ENCODE measurements at regions not wholly inside any gene's neighbourhood (a gene's known extent, or its start where the extent isn't known, plus 50 kb on each side); places are given as distances from the start of the nearest gene placed in this dataset.
"Not testable (repeated sequence)": the region's sequence is repeated elsewhere in the genome, so short reads cannot be mapped to it uniquely, and the experiment has no call there.

GRCh38 chr5:92271750-92272149, 888.6 kb upstream of the ARRDC3 start:
- DNase-seq (ENCODE audit: low read depth): not testable (repeated sequence)

- DNase-seq (ENCODE audit: low read depth): no peak
Measured at GRCh38 chr5:92268343-92268742, 885.2 kb upstream of the ARRDC3 start.

GRCh38 chr5:92267830-92268229, 884.7 kb upstream of the ARRDC3 start:
- no peak for DNase-seq (ENCODE audit: low read depth)

- DNase-seq (ENCODE audit: low read depth): no peak
Measured at GRCh38 chr5:92265804-92266203, 882.7 kb upstream of the ARRDC3 start.

GRCh38 chr5:92255605-92256004, 872.5 kb upstream of the ARRDC3 start:
- not testable (repeated sequence) for DNase-seq (ENCODE audit: low read depth)

GRCh38 chr5:92248518-92248917, 865.4 kb upstream of the ARRDC3 start:
- DNase-seq (ENCODE audit: low read depth): no peak

GRCh38 chr5:92242170-92242569, 859.1 kb upstream of the ARRDC3 start:
- DNase-seq (ENCODE audit: low read depth): no peak

GRCh38 chr5:92237896-92238295, 854.8 kb upstream of the ARRDC3 start:
- no peak for DNase-seq (ENCODE audit: low read depth)

GRCh38 chr5:92222449-92222848, 839.3 kb upstream of the ARRDC3 start:
- no peak for DNase-seq (ENCODE audit: low read depth)

- not testable (repeated sequence) for DNase-seq (ENCODE audit: low read depth)
Measured at GRCh38 chr5:92216852-92217251, 833.7 kb upstream of the ARRDC3 start.

GRCh38 chr5:92215116-92215515, 832.0 kb upstream of the ARRDC3 start:
- no peak for DNase-seq (ENCODE audit: low read depth)

- no peak for DNase-seq (ENCODE audit: low read depth)
Measured at GRCh38 chr5:92208265-92208664, 825.1 kb upstream of the ARRDC3 start.

GRCh38 chr5:92207151-92207550, 824.0 kb upstream of the ARRDC3 start:
- DNase-seq (ENCODE audit: low read depth): no peak

GRCh38 chr5:92206681-92207080, 823.6 kb upstream of the ARRDC3 start:
- DNase-seq (ENCODE audit: low read depth): no peak

- not testable (repeated sequence) for DNase-seq (ENCODE audit: low read depth)
Measured at GRCh38 chr5:92199035-92199434, 815.9 kb upstream of the ARRDC3 start.

- DNase-seq (ENCODE audit: low read depth): no peak
Measured at GRCh38 chr5:92181656-92182055, 798.5 kb upstream of the ARRDC3 start.

- DNase-seq (ENCODE audit: low read depth): no peak
Measured at GRCh38 chr5:92180391-92180790, 797.3 kb upstream of the ARRDC3 start.

- DNase-seq (ENCODE audit: low read depth): no peak
Measured at GRCh38 chr5:92179651-92180050, 796.5 kb upstream of the ARRDC3 start.

GRCh38 chr5:92177926-92178487, 794.9 kb upstream of the ARRDC3 start:
- no peak for DNase-seq (ENCODE audit: low read depth)

- no peak for DNase-seq (ENCODE audit: low read depth)
Measured at GRCh38 chr5:92163906-92164305, 780.8 kb upstream of the ARRDC3 start.

GRCh38 chr5:92147798-92148197, 764.7 kb upstream of the ARRDC3 start:
- DNase-seq (ENCODE audit: low read depth): no peak

GRCh38 chr5:92147266-92147665, 764.1 kb upstream of the ARRDC3 start:
- DNase-seq (ENCODE audit: low read depth): no peak

GRCh38 chr5:92145852-92146251, 762.7 kb upstream of the ARRDC3 start:
- DNase-seq (ENCODE audit: low read depth): no peak

- DNase-seq (ENCODE audit: low read depth): no peak
Measured at GRCh38 chr5:92144824-92145223, 761.7 kb upstream of the ARRDC3 start.
